ENCODE measurements at regions not wholly inside any gene's neighbourhood (a gene's known extent, or its start where the extent isn't known, plus 50 kb on each side); places are given as distances from the start of the nearest gene placed in this dataset.

- TF ChIP-seq CTCF (IDR thresholded peaks at IDR 0.05) (no peak), EP300 (IDR thresholded peaks at IDR 0.05) (no peak), POLR2A (IDR thresholded peaks at IDR 0.05) (no peak), POLR2AphosphoS5 (IDR thresholded peaks at IDR 0.05) (no peak)
These were observed 581.9 kb upstream of the PRR20A start for GRCh38 chr13:56558698-56559320.

Measured in suprapubic skin (tissue), 4 donors.